ENCODE measurements at regions not wholly inside any gene's neighbourhood (a gene's known extent, or its start where the extent isn't known, plus 50 kb on each side); places are given as distances from the start of the nearest gene placed in this dataset.
"Not testable (repeated sequence)": the region's sequence is repeated elsewhere in the genome, so short reads cannot be mapped to it uniquely, and the experiment has no call there.

DNA sequence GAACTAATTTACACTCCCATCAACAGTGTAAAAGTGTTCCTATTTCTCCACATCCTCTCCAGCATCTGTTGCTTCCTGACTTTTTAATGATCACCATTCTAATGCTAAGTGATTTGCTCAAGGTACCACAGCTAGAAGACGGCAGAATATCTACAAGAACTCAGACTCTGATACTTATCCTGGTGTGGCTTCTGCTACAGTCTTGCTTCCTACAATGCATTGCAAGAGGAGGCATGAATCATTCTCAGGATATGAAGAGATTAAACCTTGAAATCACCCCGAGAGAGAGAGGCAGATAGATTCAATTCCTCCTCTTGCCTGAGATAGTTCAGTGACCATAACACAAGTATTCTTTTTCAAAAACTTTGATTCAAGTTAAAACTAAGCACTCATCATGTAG, 306.4 kb downstream of the TBC1D4 start:
- DNase-seq: no peak

GRCh38 chr13:75175097-75175496, 306.9 kb downstream of the TBC1D4 start:
- DNase-seq: not testable (repeated sequence)

- DNase-seq: no peak
These were observed 307.5 kb downstream of the TBC1D4 start for GRCh38 chr13:75174481-75174880.

GRCh38 chr13:75173457-75174356, 308.3 kb downstream of the TBC1D4 start:
- no peak for DNase-seq

- DNase-seq: no peak
These were observed 311.7 kb downstream of the TBC1D4 start for GRCh38 chr13:75170311-75170710.

DNA sequence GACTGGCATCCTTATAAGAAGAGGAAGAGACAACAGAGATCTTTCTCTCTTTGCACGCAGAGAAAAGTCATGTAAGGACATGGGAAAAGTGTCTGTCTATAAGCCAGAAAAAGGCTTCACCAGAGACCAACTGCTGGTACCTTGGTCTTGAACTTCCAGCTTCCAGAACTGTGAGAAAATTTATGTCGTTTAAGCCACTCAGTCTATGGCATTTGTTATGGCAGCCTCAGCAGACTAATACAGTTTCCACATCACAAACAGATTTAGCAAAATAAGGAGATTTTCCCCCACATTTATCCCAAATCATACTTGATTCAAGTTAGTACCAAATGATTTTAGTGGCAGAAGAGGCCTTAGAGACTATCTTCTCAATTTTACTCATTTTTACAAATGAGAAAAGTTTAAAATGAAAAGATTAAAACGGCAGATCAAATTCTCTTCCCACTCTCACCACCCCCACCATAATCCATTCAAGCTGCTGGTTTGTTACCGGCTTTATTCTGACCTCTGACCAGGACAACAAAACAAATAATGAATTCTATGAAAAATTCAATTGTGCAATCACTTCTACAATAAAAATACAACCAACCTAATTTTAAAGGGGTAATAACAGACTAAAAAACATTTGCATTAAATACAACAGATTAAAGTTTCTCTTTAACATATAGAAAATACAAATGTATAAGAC, 316.3 kb downstream of the TBC1D4 start:
- no peak for DNase-seq

DNA sequence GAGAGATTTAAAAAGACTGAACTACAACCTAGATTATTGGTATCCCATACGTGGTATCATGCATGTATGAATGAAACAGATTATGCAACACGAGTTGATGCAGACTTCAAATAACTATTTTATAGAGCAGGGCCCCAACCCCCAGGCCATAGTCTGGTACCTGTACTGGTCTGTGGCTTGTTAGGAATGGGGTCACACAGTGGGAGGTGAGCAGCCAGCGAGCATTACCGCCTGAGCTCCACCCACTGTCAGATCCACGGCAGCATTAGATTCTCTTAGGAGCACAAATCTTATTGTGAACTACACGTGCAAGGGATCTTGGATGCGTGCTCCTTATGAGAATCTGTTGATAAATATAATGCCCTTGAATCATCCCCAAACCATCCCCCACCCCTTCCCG, 320.2 kb downstream of the TBC1D4 start:
- no peak for DNase-seq

- no peak for DNase-seq
These were observed 321.0 kb downstream of the TBC1D4 start for GRCh38 chr13:75160984-75161383.

DNA sequence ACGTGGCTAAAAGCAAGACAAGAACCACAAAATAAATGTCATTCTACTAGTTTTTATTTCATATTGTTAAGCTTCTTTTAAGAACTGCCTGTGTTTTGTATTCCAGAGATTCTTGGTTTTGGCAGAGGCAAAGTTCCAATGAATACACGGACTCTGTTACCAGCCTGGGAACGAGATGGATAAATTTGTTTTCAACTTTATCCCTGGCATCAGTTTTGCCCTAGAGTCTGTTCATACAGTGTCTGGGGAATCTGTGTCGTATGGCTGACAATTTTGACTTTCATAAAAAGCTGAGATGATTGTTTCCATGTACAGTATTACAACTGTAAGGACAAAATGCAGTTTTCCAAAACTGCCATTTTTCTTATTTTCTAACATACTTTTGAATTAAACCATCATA, 327.6 kb downstream of the TBC1D4 start:
- DNase-seq: no peak

DNA sequence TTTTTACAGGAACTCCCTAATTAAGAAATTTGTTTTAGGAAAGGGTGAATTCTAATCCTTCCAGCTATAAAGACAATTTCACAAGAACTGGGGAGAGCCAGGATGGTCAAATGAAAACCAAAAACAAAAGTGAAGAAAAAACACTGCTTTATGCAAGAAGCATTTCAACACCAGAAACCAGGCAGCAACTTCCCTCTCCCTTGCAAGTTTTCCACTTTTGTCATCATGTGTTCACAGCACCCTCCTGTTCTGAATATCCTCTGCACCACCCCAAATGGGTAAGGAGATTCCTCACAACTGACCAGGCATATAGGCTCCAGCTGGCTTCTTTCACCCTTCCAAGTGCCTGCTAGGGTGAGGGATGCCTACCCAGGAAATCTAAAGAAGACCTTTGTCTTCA, 328.1 kb downstream of the TBC1D4 start:
- DNase-seq: no peak

DNA sequence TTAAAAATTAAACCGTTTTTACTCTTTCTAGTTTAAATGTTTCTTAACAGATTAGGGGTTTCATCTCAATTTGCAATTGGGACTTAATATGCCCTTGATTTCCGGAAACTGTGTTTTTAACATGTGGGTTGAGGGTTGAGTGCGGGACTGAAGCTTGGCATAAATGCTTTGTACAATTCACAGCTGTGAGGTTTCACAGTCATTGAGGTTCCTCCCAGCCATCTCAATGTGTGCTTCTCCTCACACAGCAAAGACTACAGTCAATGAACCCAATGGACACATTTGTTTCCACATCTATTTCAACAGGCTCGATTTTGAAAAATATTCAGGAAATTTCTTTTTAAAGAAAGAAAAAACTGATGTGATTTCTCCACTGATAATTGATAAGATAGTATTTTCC, 328.6 kb downstream of the TBC1D4 start:
- no peak for DNase-seq

- no peak for DNase-seq
These were observed 330.8 kb downstream of the TBC1D4 start for GRCh38 chr13:75151081-75151643.

GRCh38 chr13:75149776-75150175, 332.2 kb downstream of the TBC1D4 start:
- no peak for DNase-seq

- no peak for DNase-seq
These were observed 334.0 kb downstream of the TBC1D4 start for GRCh38 chr13:75147946-75148345.

DNA sequence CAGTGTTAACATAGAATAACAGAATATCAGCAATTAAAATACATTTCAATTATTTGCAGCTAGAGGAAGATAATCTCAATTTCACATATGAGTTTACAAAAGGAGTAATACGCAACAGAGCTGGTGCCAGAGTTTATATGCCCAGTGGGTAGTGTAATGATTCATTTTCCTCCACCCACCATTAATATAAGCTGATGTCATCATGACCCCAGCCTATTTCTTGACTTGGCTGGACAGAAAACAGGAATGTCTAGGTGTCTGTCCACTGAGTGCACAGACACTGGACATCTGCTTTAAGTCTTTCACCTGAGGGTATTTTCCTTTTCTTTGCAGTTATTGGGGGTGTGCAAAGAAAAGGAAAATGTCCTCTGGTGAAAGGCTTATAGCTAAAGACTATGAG, 335.5 kb downstream of the TBC1D4 start:
- DNase-seq: no peak

DNA sequence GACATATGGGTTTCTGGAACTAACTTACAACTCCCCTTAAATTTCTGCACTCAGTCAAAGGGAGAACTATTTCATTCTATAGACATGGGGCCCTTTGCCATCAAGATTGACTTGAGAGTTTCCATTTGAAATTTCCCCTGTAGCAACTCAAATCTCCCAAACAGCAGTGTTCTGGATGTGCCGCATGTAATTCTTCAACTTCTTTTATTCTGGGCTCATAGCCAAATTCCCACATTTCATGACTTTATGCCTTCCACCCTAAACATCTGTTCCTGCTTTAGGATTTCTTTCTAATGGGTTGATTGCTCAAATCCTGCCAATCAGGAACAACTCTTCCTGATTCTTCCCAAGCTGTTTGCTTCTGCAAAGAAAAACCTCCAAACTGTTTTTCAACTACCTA, 336.0 kb downstream of the TBC1D4 start:
- DNase-seq: peak; percentile 15

DNA sequence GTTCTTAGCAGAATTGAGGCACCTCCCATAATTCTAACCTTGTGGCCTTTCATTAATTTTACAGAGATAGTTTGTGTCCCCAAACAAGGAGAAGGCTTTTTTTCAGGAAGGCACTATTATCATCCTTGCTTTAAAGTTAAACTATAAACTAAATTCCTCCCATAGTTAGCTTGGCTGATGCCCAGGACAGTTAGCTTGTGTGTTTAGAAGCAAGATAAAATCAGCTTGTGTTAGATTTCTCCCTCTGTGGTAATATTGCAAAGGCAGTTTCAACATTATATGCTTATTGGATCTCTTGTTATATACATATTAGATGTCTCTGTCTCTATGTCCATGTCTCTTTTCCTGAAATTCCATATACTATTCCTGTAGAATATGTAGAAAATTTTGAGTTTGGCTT, 342.7 kb downstream of the TBC1D4 start:
- no peak for DNase-seq

DNA sequence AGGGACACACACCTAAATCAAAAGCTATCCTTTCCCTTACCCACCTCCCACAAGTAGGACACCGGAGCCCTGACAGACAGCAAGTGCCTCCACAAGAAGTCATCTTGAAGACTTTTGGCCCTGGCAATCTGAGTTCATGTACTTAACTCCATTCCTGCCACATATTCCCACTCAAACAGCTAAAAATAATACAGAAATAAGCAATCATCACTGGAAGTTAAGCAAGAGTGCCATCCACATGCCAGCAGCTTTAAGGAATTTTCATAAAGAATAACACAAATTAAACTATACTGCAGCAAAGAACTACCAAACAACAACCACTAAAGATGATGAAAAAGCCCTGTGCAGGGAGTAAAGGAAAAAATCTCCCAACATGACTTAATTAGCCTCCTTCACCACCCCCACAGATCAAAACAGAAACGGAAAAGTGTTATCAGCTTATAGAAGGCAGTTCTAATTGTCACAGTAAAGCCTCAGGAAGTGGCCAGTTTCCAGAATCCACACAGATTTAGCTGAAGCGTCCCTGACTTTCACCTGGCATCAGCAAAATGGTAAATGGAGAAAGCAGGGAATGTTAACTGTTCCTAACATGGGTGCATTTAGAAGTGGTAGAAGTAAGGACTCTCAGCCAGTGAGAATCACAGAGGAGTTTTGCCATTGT, 343.9 kb downstream of the TBC1D4 start:
- no peak for DNase-seq

- DNase-seq: no peak
These were observed 345.8 kb downstream of the TBC1D4 start for GRCh38 chr13:75136151-75136550.

- DNase-seq: no peak
These were observed 346.6 kb downstream of the TBC1D4 start for GRCh38 chr13:75135325-75135825.

DNA sequence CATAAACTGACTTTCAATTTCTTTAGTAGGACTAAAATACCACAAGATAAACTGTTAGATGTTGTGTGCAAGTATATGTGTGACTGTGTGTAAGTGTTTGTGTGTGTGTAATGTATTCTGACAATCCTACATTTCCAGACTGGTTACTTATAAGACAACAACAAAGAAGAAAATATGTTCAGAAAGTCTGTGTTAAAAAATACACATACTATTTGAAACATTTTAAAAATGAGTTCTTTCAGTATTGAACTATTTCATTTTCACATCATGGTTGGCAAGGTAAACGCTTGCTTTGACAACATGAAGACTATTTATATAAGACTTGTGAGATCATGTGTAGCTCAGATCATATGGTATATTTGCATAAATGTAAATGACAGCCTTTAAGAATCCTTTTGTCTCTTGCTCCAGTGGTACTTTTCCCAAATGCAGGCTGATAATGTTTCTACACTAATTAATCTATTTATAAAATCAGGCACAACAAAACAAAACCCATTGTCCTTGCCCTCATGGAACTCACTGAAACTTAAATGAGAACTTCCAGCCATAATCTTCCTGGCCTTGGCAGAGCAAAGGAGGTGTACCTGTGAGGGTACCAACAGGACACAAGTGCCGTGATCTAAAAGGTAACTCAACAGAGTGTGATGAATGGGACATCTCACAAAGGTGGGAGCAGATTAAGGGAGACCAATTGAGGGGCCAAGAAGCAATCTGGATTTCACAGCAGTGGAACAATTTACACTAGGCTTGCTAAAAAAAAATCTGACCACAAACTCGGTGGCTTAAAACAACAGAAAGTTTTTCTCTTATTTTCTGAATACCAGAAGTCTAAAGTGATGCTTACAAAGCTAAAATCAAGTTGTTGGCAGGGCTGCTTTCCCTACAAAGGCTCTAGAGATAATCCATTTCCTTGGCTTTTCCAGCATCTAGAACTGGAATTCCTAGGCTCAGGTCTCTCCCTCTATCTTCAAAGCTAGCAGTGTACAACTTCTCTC, 349.0 kb downstream of the TBC1D4 start:
- no peak for DNase-seq

DNA sequence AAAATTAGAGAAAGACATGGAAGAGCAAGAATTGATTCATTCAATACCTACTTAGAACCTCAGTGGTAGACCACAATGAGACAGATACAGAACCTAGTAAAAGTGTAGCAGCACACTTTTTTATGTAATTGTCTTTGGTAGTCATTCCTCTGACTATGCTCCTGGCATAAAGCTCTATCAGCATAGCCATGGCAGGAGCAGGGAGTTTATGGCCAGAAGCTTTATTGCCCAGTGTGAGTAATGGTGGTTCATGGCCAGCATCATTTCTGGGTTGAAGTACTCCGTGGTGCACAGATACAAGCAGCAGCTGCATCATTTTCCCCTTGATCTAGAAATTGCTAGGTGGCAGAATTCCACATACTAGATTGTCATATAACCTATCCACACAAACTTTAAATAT, 352.6 kb downstream of the TBC1D4 start:
- DNase-seq: no peak

Data from NCI-H1694 (cell line).